HEK293 (cell line): ENCODE measurements at regions not wholly inside any gene's neighbourhood (a gene's known extent, or its start where the extent isn't known, plus 50 kb on each side); places are given as distances from the start of the nearest gene placed in this dataset.
"Not testable (repeated sequence)": the region's sequence is repeated elsewhere in the genome, so short reads cannot be mapped to it uniquely, and the experiment has no call there.

Experiments used
- CTCF ChIP-seq: fragments of 450-650 bp; formaldehyde crosslinking; IDR thresholded peaks from 2 replicates; pipeline ENCODE4 v1.5.1; 2016; ENCODE audit warnings: missing biosample characterization, missing genetic modification characterization
- ZNF350 ChIP-seq: fragments of 450-650 bp; formaldehyde crosslinking; IDR thresholded peaks from 2 replicates; pipeline ENCODE4 v1.5.0; 2017; ENCODE audit warnings: missing biosample characterization, mild to moderate bottlenecking, missing genetic modification characterization
- ZNF433 ChIP-seq: fragments of 450-650 bp; formaldehyde crosslinking; IDR thresholded peaks from 2 replicates; pipeline ENCODE4 v1.5.1; 2016; ENCODE audit warnings: missing biosample characterization, missing genetic modification characterization, low read depth

- TF ChIP-seq ZNF350, ZNF433, CTCF (tag by site-specific recombination): not testable (repeated sequence)
These were observed 1728.4 kb downstream of the BRINP3 start for GRCh38 chr1:188749275-188749674.
